Mucosa of gallbladder (tissue), 1 donor: ENCODE measurements at regions not wholly inside any gene's neighbourhood (a gene's known extent, or its start where the extent isn't known, plus 50 kb on each side); places are given as distances from the start of the nearest gene placed in this dataset.
"Not testable (repeated sequence)": the region's sequence is repeated elsewhere in the genome, so short reads cannot be mapped to it uniquely, and the experiment has no call there.

ENCODE experiments used
- DNase-seq: peaks from one replicate; pipeline ENCODE4 v3.0.0-alpha.2; 2020; ENCODE audit warnings: low spot score
- donor health status: DM: no; HTN: no; CAD: no.

- DNase-seq = no peak
These were observed 581.4 kb upstream of the TBL1XR1 start for GRCh38 chr3:177778633-177779032.

DNA sequence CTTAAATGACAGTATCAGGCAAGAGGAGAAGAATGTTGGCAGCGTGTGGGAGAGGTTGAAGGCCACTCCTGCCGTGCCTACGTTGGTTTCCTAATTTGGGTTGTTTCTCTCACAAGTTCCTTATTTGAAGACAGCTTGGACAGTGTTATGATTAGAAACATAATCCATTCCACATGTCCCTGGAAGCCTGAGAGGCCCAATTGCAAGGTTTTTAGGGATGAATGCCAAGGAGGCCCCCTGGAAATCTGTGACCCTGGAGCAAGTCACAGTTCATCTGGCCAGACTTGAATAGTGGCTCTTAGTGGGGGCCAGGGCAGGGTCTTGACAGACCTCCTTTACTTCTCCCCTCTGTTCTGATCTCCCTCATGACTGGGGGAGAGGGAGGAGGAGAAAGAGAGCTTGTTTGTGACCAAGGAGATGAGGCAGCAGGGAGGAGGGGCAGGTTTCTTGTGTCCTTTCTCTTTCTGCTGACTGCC is 584.4 kb upstream of the TBL1XR1 start:
- peak; percentile 22 for DNase-seq

DNA sequence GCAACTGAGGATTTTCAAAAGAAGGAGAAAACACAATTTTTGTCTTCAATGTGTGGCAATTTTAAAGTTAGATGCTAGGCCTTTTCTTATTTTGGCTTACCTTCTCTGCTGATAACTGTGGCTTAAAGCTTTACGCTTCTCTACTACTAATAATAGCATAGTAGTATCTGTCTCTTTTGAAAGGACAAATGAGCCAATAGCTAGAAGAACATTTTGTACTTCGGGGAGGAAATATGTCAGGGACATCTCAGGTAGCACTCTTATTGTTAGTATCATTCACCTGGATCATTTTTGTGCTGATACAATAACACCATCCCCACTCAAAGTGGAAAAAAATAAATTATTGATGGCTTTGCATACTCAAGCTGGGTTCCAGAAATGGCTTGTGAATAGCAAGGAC is 586.1 kb upstream of the TBL1XR1 start:
- no peak for DNase-seq

DNA sequence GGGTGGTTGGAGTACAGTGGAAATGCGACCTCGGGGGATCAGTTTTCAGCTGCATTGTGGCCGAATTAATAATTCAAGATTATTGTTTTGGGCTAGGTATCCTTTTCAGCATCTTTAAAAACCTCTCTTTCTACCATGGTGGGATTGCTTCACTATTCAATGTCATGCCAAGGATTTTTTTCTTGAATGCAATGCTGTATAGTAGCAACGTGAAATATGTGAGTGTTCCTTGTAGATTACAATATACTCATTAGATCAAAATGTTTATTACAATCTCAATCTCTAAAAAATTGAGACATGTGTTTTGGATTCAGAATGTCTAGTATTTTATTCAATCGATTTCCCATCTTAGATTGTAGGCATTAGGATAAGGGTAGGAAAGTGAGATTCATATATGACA is 586.5 kb upstream of the TBL1XR1 start:
- no peak for DNase-seq

DNA sequence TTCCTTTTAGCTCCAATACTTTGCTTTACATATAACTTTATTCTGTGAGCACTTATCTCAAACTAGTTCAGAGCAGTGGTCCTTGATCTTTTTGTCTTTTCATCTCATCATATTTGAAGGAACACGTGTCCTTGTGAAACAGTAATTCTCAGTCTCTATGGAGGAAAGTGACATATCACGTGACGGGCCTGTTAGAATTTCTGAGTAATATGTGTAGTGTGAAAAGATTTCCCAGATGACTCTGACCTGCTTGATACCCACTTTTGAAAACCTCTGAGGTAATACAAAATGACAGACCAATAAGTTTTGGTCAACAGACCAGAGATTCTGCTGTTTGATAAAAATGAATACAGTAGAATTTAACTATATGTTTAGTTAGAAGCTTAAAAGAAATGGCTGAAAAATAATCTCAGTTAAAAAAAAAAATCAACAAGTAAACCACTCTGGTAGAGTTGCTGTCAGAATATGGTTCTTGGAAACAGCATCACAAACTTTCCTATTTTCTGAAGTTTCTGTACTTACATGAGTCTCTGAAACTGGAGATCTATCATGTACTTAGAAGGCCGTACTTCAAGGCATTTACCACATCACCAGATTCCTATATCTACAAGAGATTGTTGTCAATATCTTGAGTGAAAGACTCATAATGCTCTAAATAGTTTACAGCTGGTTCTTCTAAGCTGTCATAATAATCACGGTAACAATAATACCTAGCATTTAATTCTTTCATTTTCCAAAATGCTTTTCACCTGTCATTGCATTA is 590.2 kb upstream of the TBL1XR1 start:
- no peak for DNase-seq

- no peak for DNase-seq
These were observed 592.2 kb upstream of the TBL1XR1 start for GRCh38 chr3:177789500-177789899.

DNA sequence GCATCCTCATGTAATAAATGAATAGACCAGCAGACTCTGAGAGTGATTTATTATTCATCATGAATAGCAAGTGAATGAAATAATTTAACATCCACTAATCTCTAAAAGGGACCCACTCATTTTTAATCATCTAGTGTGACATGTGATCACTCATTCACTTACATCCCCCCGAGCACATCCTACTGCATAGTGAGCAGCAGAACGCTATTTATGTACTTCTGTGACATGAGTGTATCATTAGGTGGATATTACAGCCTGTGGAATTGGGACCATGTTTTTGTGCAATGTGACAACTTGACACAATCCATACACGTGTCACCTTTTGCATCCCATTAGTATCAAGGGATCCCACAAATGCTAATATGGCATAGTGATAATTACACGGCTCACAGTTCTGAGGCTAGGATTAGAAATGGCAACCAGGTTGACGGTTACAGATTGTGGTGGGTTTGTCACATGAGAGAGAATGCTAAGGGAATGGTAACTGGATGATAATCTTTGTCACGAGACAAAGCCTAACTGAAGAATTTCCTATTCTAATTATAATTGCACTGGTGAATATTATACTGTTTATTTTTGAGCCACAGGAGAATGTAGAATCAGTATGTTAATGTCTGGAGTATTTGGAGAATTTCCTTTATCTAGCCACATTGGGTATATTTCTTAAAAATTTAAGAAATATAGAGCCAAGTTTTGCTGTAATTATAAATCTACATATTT is 595.2 kb upstream of the TBL1XR1 start:
- DNase-seq = no peak

- DNase-seq = no peak
These were observed 596.2 kb upstream of the TBL1XR1 start for GRCh38 chr3:177793451-177793850.

DNA sequence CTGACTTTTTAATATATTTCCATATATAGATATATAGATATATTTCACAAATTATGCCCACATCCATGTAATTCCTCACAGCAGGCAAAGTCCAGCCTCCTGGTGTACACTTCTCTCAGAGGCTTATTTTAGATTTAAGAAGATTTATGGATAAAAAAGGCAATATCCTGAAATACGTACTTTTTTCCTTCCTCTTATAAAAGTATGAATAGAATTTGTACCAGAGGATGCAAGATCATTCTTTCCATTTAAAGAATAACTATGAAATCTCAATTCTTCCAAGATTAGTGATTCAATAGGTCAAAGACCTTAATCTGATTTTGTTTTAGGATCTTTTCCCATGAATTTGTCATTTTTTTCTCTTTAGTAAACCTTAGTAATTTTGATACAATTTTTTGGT is 597.9 kb upstream of the TBL1XR1 start:
- no peak for DNase-seq

GRCh38 chr3:177795859-177796258 is 598.6 kb upstream of the TBL1XR1 start:
- no peak for DNase-seq

DNA sequence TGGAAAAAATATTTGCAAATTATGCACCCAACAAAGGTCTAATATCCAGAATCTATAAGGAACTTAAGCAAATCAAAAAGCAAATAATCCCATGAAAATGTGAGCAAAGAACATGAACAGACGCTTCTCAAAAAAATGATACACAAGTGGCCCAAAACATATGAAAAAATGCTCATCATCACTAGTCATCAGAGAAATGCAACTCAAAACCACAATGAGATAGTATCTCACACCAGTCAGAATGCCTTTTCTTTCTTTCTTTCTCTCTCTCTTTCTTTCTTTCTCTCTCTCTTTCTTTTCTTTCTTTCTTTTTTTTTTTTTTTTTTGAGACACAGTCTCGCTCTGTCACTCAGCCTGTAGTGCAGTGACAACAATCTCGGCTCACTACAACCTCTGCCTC is 602.9 kb upstream of the TBL1XR1 start:
- not testable (repeated sequence) for DNase-seq

GRCh38 chr3:177800561-177800960 is 603.3 kb upstream of the TBL1XR1 start:
- no peak for DNase-seq

- no peak for DNase-seq
These were observed 605.0 kb upstream of the TBL1XR1 start for GRCh38 chr3:177802151-177802900.

DNA sequence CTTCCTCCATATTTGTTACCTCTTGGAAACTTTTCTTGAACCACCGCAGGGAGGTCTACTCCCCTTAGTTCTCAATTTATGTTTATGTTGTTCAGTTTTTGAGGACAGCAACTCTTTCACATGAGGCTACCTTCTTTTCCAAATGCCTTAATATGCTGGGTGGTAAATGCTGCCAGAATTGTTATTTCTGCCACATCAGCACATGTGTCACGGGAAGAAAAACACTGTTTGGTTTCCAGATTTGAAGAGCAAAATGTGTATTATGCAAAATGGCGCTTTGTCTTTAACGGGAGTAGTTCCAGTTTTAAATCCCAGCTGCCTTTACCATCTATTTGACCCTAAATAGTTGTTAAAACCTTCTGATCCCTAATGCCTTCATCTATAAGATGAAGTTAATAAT is 606.2 kb upstream of the TBL1XR1 start:
- DNase-seq = no peak

GRCh38 chr3:177804032-177804431 is 606.8 kb upstream of the TBL1XR1 start:
- no peak for DNase-seq

DNA sequence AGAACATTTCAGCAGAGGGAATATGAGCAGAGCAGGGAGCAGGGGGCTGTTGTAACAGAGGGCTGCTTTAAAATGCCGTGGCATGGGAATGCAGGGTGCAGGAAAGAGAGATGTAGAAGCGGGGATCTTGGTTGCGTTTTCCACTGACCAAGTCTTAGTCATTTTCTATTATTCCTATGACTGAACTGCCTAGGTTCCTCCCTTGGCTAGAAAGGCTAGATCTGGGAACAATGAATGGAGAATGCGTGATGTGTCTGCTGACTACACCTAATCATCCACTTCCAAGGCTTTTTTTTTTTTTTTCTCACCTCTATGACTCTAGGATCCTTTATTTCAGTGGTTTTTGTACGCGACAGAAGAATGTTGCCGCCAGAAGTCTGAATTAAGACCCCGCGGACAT is 607.4 kb upstream of the TBL1XR1 start:
- no peak for DNase-seq

- DNase-seq = no peak
These were observed 610.0 kb upstream of the TBL1XR1 start for GRCh38 chr3:177807150-177807875.

GRCh38 chr3:177808928-177809478 is 611.7 kb upstream of the TBL1XR1 start:
- DNase-seq = not testable (repeated sequence)

DNA sequence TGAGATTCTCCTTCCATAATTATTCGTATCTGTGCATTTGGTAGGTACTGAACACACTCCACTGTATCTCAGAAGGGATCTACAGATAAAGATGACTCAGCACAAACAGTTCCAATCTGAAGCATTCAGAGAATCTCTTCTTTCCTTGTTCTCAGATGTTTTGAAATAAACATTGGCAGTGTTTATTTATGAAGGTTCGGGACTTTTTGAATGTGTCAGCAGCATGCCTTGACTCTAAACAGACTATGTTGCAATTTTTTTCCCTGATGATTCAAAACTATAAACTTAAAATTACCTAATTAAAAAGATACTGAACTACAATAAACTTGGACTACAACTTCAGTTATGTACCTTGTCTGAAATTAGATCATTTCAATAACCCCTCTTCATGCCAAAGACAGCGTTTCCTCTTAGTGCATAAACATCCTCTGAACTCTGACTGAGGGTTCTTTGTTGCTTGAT is 612.9 kb upstream of the TBL1XR1 start:
- no peak for DNase-seq

- DNase-seq = no peak
These were observed 613.8 kb upstream of the TBL1XR1 start for GRCh38 chr3:177811112-177811511.

- no peak for DNase-seq
These were observed 614.6 kb upstream of the TBL1XR1 start for GRCh38 chr3:177811835-177812234.
